IPS-NIHi7 (cell line): ENCODE measurements at regions not wholly inside any gene's neighbourhood (a gene's known extent, or its start where the extent isn't known, plus 50 kb on each side); places are given as distances from the start of the nearest gene placed in this dataset.
"Not testable (repeated sequence)": the region's sequence is repeated elsewhere in the genome, so short reads cannot be mapped to it uniquely, and the experiment has no call there.

Source experiments
- DNase-seq: peaks from one replicate; pipeline ENCODE4 v3.0.0; 2012; ENCODE audit warnings: mixed read lengths; ENCODE audit errors: extremely low spot score

GRCh38 chr2:147198651-147199171 is 646.1 kb upstream of the ACVR2A start:
- DNase-seq = no peak

- no peak for DNase-seq
Observed at GRCh38 chr2:147197754-147198483, 646.9 kb upstream of the ACVR2A start.

DNA sequence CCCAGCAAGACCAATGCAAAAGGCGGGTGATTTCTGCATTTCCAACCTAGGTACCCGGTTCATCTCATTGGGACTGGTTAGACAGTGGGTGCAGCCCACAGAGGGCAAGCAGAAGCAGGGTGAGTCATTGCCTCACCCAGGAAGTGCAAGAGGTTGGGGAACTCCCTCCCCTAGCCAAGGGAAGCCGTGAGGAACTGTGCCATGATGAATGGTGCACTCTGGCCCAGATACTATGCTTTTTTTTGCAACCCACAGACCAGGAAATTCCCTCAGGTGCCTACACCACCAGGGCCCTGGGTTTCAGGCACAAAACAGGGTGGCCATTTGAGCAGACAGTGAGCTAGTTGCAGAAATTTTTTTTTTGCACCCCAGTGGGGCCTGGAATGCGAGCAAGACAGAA is 662.6 kb upstream of the ACVR2A start:
- no peak for DNase-seq

GRCh38 chr2:147181351-147182029 is 663.3 kb upstream of the ACVR2A start:
- no peak for DNase-seq

GRCh38 chr2:147177071-147177857 is 667.6 kb upstream of the ACVR2A start:
- DNase-seq = no peak

DNA sequence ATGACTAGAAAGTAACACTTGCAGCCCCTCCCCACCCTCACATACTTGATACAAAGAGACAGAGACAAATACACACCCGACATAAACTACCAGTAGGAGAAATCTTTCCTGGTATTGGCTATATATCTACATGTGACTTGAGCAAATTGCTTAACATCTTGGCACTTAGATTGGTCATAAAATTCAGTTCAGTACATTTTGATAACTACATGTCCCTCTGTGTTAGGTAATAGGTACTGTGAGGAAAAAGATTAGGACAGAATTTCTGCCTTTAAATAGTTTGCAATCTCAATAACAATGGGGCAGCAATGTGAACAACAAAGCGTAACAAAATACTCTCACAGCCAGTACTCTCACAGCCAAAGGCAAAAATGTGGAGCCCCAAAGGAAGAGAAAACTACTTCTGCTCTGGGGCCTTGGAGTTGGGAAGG is 670.0 kb upstream of the ACVR2A start:
- DNase-seq = peak; percentile 31

DNA sequence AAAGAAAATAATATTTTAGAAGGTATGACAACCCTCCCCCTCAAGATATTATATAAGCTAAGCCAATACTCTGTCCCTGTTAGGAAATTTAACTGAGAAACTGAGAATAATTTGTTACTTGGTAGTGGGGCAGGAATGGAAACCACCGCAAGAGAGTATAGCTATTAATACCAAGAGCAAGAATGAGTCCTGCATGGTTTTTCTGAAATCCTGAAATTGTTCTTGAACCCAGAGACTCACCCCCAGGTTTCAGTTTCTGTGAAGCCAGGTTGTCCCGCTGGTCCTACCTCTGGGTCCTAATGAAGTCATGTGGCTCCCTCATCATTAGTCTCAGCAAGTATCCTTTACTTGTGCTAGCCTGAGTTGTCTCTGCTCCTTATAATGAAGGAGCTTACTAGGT is 671.0 kb upstream of the ACVR2A start:
- DNase-seq = no peak

DNA sequence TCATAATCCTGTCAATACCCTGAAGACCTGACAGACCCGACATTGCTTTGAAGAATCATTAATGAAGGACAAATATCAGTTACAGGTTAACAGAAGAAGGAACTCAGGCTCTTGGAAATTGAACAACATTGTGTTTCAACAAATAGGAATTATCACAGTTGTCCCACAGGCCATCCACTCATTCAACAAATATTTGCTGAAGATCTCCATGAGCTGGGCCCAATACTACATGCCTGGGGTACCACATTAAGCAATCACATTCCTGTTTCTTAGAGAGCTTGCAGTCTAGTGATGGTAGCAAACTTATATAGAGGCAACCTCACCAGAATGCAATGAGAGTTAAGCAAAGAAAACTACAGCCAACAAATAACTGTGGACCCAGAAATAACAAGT is 671.6 kb upstream of the ACVR2A start:
- DNase-seq = no peak

- DNase-seq = no peak
Observed at GRCh38 chr2:147172493-147173188, 672.2 kb upstream of the ACVR2A start.

- DNase-seq = no peak
Observed at GRCh38 chr2:147171941-147172340, 672.9 kb upstream of the ACVR2A start.

- DNase-seq = no peak
Observed at GRCh38 chr2:147170932-147171331, 673.9 kb upstream of the ACVR2A start.

DNA sequence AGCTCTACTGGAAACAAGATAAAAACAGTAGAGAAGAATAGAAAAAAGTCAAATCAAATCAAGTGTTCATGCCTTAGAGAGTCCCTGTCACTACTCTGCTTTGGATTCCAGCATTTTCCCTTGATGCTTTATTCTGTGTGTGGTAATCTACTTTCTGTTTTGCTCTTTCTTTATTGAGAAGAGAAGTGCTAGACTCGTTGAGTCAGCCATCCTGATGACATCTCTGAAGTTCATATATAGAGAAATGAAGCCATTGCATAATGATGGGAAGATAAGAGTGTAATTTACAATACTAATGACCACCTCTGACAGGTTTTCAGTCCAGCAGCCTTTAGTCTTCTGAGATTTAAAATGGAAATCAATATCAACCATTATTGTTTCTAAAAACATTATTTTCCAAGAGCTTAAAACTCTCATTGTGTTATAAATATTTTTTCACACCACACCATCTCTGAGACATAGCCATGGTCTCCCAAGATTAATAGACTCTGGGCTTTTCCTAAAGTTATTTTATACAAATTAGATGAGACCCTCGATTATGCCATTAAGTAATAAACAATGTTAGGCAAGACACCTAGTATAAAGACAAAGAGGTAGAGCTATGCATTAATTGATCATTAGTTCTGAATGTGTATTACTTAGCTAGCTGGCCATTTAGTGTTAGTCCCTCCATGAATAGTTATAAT is 679.0 kb upstream of the ACVR2A start:
- no peak for DNase-seq

- DNase-seq = no peak
Observed at GRCh38 chr2:147164563-147164962, 680.3 kb upstream of the ACVR2A start.

DNA sequence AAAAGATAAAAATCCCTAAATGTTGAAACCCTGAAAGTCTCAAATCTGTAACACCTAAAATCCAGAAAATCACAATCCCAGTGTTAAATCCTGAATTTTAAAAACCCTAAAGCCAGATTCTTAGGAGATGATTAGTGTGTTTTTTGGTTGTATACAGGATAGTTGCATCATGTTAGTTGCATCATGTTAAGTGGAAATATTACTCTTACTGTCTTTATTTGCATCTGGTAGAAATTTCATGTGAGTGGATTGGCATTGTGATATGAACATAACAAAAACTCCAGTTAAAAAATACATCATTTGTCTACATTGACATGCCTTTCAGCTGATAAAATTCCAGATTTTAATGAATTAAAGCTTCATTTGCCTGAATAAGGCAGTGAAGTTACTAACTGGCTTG is 683.1 kb upstream of the ACVR2A start:
- no peak for DNase-seq

- DNase-seq = no peak
Observed at GRCh38 chr2:147156970-147157369, 687.9 kb upstream of the ACVR2A start.

GRCh38 chr2:147150241-147150635 is 694.6 kb upstream of the ACVR2A start:
- no peak for DNase-seq

DNA sequence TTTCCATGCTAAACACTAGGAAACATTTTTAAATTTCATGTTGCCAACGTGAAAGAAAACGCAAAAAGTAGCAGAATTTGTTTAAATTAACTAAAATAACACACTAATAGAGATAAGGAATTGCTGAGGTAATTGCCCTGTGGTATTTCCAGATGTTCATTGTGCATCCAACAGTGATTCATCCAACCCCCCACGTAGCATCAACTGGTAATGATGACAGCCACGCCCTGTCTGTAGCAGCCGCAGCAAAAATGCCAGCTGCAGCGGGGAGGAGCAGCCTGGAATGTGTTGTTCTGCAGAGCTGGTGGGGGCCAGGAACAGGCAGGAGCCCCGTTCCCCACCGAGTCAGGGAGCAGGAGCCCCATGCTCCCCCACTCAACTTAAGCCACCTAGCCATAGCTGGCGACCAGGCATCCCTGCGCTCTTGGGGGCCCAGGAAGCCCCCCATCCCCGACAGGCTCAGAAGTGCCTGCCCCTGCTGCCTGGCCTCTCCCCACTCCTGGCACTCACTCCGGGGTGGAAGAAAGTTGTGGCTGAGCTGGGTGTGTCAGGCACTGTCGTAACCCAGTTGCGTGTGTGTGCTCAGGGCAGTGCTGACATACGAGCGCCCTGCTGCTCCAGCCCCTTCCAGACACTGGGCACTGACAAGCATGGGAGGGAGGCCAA is 695.1 kb upstream of the ACVR2A start:
- no peak for DNase-seq

DNA sequence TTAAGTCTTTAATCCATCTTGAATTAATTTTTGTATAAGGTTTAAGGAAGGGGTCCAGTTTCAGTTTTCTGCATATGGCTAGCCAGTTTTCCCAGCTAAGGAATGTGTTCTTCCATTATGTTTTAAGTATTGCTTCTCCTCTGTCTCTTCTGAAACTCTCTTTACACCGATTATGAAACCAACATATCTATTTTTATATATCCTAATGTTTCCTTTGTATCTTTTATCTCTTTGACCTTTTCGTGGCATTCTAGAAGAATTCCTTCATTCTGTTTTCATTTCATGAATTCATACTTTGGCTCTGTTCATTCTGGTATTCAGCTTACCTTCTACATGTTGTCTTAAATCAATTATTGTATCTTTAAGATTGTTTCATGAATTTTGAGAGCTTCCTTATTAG is 697.0 kb upstream of the ACVR2A start:
- DNase-seq = no peak

- DNase-seq = no peak
Observed at GRCh38 chr2:147141930-147142329, 702.9 kb upstream of the ACVR2A start.

GRCh38 chr2:147139732-147140131 is 705.1 kb upstream of the ACVR2A start:
- not testable (repeated sequence) for DNase-seq

- no peak for DNase-seq
Observed at GRCh38 chr2:147137711-147138110, 707.1 kb upstream of the ACVR2A start.
